SIG-M5 (cell line): ENCODE measurements at regions not wholly inside any gene's neighbourhood (a gene's known extent, or its start where the extent isn't known, plus 50 kb on each side); places are given as distances from the start of the nearest gene placed in this dataset.
"Not testable (repeated sequence)": the region's sequence is repeated elsewhere in the genome, so short reads cannot be mapped to it uniquely, and the experiment has no call there.

Experiments
- DNase-seq: peaks from one replicate; lab custom pipeline; 2025; lab: John Stamatoyannopoulos, UW

DNA sequence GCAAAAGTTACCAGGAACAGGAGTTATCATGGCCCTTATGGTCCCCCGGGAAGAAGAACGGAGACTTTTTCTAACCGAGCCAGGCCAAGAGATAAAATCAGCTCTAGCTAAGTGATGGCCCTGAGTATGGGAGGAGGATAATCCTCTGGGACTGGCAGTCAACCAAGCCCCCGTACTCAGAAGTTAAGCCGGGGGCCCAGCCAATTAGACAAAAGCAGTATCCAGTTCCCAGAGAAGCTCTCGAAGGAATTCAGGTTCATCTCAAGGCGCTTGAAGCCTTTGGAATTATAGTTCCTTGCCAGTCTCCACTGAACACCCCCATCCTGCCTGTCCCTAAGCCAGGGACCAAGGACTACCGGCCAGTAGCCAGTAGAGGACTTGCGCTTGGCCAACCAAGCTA lies 365.3 kb upstream of the TCF4 start:
- DNase-seq: no peak

DNA sequence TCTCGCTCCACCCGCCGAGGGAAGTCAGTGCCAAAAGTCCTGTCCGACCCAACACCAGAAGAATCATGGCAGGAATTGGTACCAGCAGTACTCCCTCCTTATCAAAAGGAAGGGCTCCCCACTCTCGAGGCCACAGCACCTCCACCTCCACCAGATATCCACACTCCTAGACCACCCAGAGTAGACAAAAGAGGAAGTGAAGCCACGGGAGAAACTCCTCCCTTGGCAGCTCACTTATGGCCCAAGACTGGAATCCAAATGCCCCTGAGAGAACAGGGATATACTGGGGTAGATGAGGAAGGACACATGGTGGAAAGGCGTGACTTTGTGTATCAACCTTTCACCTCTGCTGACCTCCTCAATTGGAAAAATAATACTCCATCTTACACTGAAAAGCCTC lies 363.7 kb upstream of the TCF4 start:
- not testable (repeated sequence) for DNase-seq

- DNase-seq: no peak
Measured at GRCh38 chr18:55950379-55951166, 362.6 kb upstream of the TCF4 start.

DNA sequence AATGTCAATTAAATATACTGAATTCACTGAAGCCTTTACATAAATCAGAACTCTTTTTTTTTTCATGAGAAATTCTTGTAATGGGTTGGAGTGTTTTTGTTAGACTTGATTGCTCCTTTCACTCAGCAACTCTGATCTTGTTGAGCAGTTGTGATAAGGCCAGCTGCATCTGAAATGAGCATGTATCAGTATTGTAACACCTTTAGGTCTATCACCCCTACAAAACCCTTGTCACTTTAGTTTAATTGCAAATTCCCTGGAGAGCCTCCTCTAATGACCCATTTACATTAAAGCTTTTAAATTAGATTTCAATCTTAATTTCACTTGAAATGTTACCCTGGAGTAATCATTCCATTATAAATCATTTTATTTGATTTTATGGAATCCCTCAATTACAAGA lies 346.8 kb upstream of the TCF4 start:
- DNase-seq: no peak

DNA sequence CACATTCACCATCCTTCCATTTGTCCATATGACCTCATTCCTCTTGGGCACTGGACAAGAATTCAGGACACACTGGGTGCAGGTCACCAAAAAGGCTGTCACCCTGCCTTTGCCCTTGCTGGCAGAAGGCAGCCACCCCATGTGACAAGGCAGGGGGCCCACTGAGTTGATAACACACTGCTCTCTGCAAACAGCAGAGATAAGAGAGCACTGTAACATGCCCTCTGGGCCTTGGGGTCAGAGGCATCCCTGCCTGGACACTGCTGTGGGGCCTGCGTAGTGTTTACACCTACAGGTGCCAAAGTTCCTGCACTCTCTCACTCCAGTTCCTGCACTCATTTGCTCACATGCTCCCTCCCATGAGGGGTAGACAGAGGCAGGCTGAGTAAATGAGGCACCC lies 344.7 kb upstream of the TCF4 start:
- DNase-seq: no peak

- DNase-seq: no peak
Measured at GRCh38 chr18:55927831-55928230, 339.8 kb upstream of the TCF4 start.

GRCh38 chr18:55925772-55926171 lies 337.8 kb upstream of the TCF4 start:
- no peak for DNase-seq

DNA sequence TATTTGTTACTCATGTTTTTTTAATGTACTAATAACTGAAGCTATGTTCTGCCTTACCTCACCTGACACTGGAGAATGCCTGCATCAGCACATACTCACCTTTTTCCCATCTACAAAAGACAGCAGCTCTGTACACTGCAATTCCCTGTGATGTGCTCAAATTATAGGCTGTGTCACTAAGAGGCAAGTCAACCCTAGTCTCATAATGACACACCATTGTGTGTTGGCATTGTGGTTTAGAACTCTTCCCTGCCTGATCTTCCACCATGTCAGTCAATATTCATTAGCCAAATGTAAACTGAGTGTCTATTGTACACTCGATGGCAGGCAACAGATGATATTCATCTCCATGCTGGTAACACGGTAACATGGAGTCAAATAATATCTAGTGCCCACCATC lies 332.1 kb upstream of the TCF4 start:
- no peak for DNase-seq

GRCh38 chr18:55918444-55918843 lies 330.5 kb upstream of the TCF4 start:
- no peak for DNase-seq

DNA sequence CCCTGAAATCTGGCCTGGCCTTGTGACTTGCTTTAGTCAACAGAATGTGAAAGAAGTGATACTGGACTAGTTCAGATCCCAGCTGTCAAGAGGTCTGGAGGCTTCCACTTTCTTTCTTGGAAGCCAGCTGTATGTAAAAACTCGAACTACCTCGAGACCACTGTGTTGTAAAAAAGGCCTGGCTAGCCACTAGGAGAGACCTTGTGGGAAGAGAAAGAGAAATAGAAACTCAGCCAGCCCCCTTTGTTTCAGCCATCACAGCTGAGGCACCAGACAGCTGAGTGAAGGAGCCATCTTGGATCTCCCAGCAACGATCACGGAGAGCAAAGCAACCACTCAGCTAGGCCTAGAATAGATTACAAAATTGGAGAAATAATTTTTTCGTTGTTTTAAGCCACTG lies 324.9 kb upstream of the TCF4 start:
- DNase-seq: no peak

GRCh38 chr18:55912071-55912470 lies 324.1 kb upstream of the TCF4 start:
- no peak for DNase-seq

DNA sequence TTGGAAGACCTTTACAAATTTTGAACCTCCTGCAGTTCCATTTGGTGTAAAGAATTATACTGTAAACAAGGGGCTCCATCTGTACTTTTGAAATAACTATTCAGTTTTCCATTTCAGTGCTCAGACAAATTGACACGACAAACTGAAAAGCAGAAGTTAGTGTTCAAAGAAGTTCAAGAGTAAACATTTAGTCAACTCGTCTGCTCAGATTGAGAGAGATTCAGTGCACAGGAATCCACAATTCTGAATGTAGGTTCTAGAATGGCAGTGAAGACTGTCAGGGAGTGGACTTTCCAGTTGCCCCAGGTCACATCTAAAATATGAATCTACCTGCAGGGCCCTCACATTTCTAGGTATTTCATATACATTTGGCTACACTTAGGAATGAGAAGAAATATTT lies 322.3 kb upstream of the TCF4 start:
- DNase-seq: no peak

GRCh38 chr18:55908901-55909366 lies 320.9 kb upstream of the TCF4 start:
- DNase-seq: no peak

DNA sequence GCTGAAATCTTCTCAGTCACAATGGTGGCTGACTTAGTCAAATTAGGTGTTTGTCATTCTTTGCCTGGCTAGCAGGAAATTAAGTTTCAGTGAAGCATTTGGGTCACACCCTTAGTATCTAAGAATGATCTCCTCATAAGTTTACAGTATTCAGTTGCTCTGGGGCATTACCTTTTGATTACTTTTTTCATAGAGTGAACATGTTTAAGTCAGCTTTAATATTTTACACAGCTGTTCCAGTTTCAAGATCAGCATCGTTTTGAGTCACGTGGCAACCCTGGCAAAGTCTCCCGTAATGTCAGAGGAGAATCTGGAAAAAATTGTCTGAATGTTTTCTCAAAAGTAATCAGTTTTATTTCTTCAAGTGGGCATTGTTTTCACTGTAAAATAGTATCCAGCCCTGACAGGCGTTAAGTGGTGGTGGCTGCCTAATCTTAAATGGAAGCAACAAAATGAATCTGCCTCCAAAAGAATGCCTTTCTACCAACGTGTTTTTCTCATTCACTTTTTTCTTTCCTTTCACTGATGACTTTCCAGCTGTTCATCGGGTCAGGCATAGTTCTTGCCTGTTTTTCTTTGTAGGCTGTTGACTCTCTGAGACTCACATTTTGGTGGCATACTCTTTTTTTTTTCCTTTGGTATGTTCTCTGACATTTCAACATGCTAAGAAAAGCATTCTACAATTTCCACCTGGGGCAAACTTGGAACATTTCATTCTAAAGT lies 319.6 kb upstream of the TCF4 start:
- DNase-seq: no peak

GRCh38 chr18:55906536-55906935 lies 318.5 kb upstream of the TCF4 start:
- DNase-seq: no peak

DNA sequence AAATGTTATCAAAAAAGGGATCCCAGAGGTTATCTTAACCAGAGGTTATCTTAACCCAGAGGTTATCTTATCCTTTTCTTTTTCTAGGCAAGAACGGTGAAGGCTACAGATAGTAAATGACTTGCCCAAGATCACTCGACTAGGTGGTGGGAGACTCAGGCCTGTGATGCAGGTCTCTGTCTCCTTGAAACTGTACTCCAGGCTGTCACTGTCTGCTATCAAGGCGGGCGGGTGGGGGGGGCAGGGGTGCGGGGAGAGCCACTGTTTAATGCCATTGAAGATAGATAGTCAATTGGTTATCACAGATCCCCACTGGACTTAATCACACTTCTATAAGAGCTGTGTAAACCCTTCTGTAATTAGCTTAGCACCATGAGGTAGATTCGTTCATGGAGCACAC lies 315.9 kb upstream of the TCF4 start:
- no peak for DNase-seq

DNA sequence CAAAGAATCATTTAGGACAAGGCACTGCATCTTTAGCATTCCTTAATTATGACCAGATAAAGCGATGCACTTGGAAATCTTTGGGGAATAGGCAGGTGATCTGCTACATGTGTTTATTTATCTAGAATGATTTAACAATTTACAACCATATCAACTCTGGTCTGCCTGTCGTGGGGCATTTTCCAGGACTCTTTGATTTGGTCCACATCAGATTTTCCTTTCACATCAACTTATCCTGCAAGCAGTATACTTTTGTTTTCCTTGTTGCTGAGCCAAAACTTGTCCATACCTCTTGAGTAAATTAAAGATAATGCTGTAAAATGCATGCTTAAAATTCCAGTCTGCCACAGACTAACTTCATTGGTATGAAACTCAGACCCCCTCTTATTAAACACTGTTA lies 312.4 kb upstream of the TCF4 start:
- DNase-seq: no peak

- DNase-seq: no peak
Measured at GRCh38 chr18:55897091-55897689, 309.2 kb upstream of the TCF4 start.

- no peak for DNase-seq
Measured at GRCh38 chr18:55893948-55894347, 306.0 kb upstream of the TCF4 start.

DNA sequence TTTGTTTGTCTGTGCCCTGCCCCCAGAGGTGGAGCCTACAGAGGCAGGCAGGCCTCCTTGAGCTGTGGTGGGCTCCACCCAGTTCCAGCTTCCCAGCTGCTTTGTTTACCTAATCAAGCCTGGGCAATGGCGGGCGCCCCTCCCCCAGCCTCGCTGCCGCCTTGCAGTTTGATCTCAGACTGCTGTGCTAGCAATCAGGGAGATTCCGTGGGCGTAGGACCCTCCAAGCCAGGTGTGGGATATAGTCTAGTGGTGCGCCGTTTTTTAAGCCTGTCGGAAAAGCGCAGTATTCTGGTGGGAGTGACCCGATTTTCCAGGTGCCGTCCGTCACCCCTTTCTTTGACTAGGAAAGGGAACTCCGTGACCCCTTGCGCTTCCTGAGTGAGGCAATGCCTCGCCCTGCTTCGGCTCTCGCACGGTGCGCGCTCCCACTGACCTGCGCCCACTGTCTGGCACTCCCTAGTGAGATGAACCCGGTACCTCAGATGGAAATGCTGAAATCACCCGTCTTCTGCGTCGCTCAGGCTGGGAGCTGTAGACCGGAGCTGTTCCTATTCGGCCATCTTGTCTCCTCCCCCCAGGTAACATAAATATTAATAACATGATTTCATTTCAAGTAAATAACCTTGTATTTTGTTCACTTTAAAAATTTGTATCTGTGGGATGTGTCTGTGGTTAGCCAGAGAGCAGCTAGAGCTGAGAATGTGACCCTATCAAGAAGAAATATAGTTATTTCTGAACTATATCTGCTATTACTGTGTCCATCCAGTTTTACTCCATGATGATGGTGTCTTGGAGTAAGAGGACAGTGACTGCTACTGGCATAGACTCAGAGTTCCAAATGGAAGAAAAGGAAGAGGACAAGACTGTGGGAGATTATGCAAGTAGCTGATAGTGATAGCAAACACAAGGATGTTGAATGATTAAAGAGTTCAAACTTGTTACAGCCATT lies 305.1 kb upstream of the TCF4 start:
- not testable (repeated sequence) for DNase-seq

- no peak for DNase-seq
Measured at GRCh38 chr18:55886886-55887285, 298.9 kb upstream of the TCF4 start.

DNA sequence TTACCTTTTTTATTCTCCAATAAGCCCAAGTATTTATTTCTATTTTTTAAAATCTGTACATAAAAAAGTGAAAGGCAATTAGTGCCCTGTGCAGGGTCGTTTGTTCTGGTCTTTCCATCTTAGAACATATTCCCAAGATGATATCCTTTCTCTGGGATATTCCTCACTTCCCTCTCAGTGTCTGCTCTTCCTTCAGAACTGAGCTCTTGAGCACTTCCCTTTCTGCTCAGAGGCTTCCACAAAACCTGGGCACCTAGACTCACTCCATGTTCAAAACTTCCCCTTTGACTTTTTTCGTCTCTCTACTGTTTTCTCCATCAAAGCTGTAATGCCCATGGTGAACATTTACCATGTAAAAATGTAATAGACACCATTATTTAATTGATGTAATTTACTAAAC lies 296.5 kb upstream of the TCF4 start:
- no peak for DNase-seq
